ENCODE measurements at regions not wholly inside any gene's neighbourhood (a gene's known extent, or its start where the extent isn't known, plus 50 kb on each side); places are given as distances from the start of the nearest gene placed in this dataset.
"Not testable (repeated sequence)": the region's sequence is repeated elsewhere in the genome, so short reads cannot be mapped to it uniquely, and the experiment has no call there.

DNA sequence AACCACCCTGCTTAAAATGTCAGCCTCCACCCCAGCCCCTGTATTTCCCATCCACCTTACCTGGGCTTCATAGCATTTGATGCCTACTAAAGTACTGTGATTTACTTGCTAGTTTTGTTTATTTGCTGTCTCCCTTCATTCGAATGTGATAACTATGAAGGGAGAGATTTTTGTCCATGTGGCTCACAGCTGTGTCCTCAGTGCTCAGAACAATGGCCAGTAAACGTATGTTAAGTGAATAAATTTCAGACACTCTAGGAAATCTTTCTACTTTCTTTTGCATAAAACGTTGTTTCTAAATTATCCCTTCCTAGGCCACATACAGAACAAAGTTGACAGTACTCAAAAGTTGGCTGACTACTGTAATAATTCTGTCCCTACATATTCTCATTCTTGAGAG, 114.7 kb upstream of the OTUD4 start:
- no peak for DNase-seq

GRCh38 chr4:145293658-145294057, 113.3 kb upstream of the OTUD4 start:
- DNase-seq = no peak

GRCh38 chr4:145290955-145291354, 110.6 kb upstream of the OTUD4 start:
- DNase-seq = no peak

GRCh38 chr4:145289403-145290076, 109.2 kb upstream of the OTUD4 start:
- DNase-seq = no peak

GRCh38 chr4:145287351-145287750, 107.0 kb upstream of the OTUD4 start:
- DNase-seq = no peak

GRCh38 chr4:145285928-145286327, 105.5 kb upstream of the OTUD4 start:
- no peak for DNase-seq

DNA sequence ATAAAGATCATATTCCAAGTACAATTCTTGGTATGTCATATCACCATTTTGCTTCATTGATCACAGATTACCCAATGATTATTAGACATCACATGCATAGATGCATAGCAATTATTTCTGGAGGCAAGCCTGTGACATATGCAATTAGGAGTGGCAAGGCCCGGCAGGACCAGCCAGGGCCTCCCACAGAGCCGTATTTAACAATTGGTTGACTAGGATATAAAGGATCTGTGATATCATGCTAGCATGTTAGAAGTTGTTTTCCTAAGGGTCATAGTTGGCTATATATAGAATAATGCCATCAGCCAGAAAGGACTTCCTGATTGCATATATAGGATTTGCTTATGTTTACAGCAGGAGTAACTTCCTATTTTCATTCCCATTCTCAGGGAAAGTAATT, 103.5 kb upstream of the OTUD4 start:
- no peak for DNase-seq

DNA sequence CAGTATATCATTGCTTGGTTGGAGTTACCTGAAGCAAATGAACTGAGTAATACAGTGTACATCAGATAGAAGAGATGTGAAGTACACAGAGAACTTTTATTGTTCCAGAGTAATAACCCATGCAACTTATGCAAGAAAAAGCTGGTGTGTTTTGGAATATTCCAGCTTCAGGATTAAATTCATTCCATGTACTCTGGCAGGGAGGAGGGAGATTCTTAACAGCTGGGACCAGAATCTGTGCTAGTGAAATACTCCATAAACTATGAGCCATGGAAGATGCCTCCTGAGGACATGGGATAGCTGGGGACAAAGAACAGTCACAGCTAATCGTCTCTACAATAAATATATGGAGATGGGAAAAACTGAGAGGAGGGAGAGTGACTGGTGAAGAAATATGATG, 101.6 kb upstream of the OTUD4 start:
- no peak for DNase-seq

GRCh38 chr4:145281224-145281623, 100.8 kb upstream of the OTUD4 start:
- DNase-seq = no peak

DNA sequence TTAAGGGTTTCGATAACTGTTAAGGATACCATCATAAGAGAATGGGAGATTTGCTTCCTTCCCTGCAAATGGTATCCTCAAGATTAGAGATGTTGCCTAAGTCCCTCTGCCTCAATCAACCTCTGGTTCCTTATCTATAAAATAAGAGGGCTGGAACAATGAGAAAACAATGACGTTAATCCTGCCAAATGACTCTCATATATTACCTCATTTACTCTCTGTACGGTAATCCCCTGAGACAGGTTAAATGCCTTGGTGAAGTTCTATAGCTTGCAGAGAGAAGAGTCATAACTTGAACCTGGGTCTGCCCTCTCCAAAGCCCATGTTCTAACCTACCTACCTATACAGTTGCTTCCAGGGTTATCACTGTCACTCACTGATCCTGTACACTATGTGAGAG, 100.2 kb upstream of the OTUD4 start:
- no peak for DNase-seq

DNA sequence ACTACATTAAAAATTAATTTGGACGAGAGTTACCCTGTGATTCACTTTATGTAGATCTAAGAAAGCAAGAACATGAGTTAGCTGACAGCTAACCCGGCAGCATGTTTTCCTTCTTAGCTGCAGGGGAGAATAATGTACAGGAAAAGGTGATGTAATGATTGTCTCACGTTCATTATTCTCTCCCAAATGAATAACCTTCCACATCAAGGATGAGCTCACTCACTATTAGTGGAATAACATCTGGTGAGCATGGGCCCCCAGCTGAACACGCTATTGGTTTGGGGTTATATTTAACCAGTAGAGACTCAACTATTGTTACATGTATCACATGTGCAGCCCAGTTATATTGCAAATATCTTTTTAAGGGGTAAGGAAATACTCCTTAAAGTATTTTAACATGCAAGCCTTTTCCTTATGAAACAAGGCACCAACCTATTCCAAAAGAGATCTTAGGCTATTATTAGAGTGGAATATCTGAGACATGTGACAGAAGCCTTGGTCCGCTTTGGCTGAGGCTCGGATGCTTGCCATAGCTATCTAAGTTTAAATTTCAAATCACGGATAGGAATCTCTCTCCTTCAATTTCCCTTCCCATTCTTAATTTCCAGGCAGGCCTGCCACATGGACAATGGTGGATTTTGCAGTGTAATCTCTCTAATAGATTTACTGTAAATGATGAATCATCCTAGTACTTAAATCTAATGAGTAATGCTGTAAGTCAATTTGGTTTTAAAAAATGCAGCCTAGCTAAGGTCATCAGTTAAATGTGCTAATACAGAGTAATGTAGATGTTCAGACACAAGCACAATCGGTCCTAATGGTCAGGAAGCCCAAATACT, 99.0 kb upstream of the OTUD4 start:
- no peak for DNase-seq

DNA sequence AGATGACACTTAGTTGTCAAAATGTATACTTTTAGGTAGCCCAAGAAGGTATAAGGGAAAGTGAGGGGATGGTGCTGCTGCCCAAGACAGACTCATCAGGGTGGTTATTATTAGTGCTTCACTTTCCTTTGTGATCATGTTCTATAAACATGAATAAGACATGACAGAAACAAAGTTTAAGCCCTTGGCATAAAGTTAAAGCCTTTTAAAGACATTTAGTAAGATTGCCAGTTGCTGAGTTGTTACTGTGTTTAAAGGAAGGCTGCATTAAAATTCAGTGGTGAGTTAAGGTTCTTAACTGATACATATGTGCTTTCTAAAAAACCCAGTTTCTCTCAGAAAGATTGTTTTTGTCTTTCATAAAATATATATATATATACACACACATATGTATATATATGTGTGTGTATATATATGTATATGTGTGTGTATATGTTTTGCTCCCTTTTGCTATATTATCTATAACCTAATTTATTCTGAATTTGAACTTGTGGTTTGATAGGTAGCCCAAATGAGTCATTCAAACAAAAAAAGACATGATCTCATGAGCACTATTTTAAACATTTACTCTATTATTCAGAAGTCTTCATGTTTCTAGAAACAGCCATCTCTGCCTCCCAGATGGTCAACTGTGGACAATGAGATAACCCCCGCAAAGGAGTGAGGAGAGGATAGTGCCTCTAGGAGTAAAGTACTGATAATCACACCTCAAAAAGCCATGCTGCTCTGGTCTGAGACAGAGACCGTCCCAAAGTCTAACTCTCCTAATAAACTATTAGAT, 98.1 kb upstream of the OTUD4 start:
- DNase-seq = no peak

GRCh38 chr4:145277011-145277410, 96.6 kb upstream of the OTUD4 start:
- DNase-seq = no peak

- no peak for DNase-seq
Observed at GRCh38 chr4:145276050-145276449, 95.7 kb upstream of the OTUD4 start.

- DNase-seq = no peak
Observed at GRCh38 chr4:145271194-145271593, 90.8 kb upstream of the OTUD4 start.

- DNase-seq = no peak
Observed at GRCh38 chr4:145266881-145267280, 86.5 kb upstream of the OTUD4 start.

- DNase-seq = no peak
Observed at GRCh38 chr4:145260091-145260490, 79.7 kb upstream of the OTUD4 start.

DNA sequence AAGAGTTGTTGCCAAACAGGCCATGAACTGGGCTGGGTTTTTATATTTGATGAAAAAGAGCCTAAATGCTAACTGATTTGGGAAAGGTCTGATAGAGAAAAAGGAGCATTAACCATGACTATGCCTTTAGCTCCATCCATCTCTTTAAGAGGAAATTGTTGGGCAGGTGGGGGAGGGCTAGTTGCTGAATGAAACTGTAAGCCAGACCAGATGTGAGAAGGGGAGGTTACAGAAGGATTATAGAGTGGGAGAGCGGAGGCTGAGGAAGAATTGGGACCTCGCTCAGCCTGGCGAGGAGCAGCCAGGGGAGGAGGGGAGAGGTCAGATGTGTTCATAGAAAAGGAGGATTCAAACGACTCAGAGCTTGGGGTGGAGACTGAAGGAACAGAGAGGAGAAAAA, 74.9 kb upstream of the OTUD4 start:
- DNase-seq = not testable (repeated sequence)

DNA sequence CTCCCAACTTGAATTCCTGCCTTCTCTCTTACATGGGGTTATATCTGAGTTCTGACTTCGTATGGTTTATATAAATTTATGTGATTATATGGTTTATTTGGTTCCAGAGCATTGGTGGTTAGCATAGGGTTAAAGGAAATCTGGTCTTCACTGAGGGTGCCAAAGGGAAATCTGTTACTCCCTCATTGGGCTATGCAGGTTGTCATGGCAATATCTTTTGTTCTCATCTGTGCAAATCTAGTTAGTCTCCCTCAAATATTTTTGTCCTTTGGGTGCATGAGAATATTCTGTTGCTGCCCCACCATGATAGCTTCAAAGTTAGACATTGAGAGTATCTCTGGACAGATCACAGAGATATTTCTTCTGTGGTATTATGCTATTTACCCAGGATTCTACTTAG, 71.8 kb upstream of the OTUD4 start:
- DNase-seq = no peak

DNA sequence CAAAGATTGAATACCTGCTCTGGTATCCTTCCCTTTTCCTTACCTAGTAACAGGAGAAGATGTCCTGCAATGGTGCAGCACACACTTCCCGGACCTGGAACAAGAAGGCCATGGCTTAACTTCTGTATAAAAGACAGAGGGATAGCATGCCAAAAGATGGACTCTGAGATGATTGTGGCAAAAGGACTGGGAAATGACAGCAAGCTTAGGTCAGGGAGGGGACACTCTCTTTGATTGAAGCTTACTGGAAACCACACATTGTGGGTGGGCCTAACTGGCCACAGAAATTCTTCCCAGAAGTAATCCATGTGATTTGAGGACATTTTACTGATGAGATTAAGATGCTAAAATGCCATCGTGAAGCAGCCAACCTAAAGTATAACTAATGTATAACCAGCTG, 71.0 kb upstream of the OTUD4 start:
- DNase-seq = no peak

- no peak for DNase-seq
Observed at GRCh38 chr4:145248971-145249370, 68.6 kb upstream of the OTUD4 start.

GRCh38 chr4:145248502-145248901, 68.1 kb upstream of the OTUD4 start:
- DNase-seq = no peak

DNA sequence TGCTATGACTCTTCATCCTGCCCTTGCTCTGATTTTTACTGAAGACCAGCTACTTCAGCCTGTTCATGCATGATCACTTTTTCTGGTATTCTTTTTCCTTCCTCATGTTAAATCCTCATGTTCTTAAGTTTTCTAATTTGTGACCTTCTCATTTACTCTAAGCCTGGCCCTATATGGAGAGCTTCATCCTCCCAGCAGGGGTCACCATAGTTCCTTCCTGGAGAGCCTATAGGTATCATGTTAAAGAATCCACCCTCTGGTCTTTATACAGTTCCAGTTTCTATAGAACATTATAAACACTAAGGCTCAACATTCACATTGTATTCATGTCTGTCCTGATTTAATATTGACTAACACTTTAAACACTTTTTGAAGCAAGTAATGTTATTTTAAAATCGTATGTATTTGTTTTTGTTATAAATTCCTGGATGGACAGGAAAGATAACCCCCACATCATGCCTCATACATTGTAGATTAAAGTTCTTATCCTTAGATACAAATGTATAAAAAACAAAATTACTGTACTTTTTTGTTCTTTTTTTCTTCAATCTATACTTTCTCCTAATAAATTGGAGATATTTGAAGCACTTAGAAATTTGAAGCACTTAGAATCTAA, 53.8 kb upstream of the OTUD4 start:
- peak; percentile 21 for DNase-seq

All from central memory CD4-positive, alpha-beta T cell (primary cell).